ENCODE measurements at regions not wholly inside any gene's neighbourhood (a gene's known extent, or its start where the extent isn't known, plus 50 kb on each side); places are given as distances from the start of the nearest gene placed in this dataset.

- Histone ChIP-seq H3K27ac (no peak overlapping the region), H3K36me3 (no peaks in the 10 kb centered on the region), H3K27me3 (no peaks in the 10 kb centered on the region), H3K4me1 (no peaks in the 10 kb centered on the region), H3K9me3 (no peaks in the 10 kb centered on the region), H3K4me3 (no peak overlapping the region)
- no peak for DNase-seq (ENCODE audit: low spot score in 2 of 2)
- intact Hi-C loops (cut with DNase I; ENCODE audit: low total_unique reads): no loop called here
- no peak for TF ChIP-seq CTCF (IDR thresholded peaks at IDR 0.05)
- TF ChIP-seq POLR2AphosphoS5 (IDR thresholded peaks at IDR 0.05): no peak
- TF ChIP-seq POLR2A (IDR thresholded peaks at IDR 0.05): no peak
These were observed 483.1 kb upstream of the CNTNAP2 start for GRCh38 chr7:145633513-145633912.

- TF ChIP-seq CTCF (IDR thresholded peaks at IDR 0.05) (no peak), POLR2AphosphoS5 (IDR thresholded peaks at IDR 0.05) (no peak), POLR2A (IDR thresholded peaks at IDR 0.05) (no peak)
- no peak overlapping the region for H3K27ac ChIP-seq
These were observed 492.0 kb upstream of the CNTNAP2 start for GRCh38 chr7:145624618-145625017.

GRCh38 chr7:145605963-145606362 is 510.6 kb upstream of the CNTNAP2 start:
- Histone ChIP-seq H3K27ac (no peak overlapping the region), H3K36me3 (no peaks in the 10 kb centered on the region), H3K4me3 (no peak overlapping the region), H3K27me3 (no peaks in the 10 kb centered on the region), H3K9me3 (peaks cover 0 to 5% of the 10 kb centered on the region in 2 donors), H3K4me1 (no peaks in the 10 kb centered on the region)
- TF ChIP-seq CTCF (IDR thresholded peaks at IDR 0.05) (no peak), POLR2A (IDR thresholded peaks at IDR 0.05) (no peak), POLR2AphosphoS5 (IDR thresholded peaks at IDR 0.05) (no peak)
- intact Hi-C loops (cut with DNase I; ENCODE audit: low total_unique reads): no loop called here
- no peak for DNase-seq (ENCODE audit: low spot score in 2 of 2)

More at GRCh38 chr7:145624618-145625017, 492.0 kb upstream of the CNTNAP2 start:
- H3K4me3 ChIP-seq: no peak overlapping the region
- H3K36me3 ChIP-seq: no peaks in the 10 kb centered on the region
- intact Hi-C loops (cut with DNase I; ENCODE audit: low total_unique reads): no loop called here
- H3K27me3 ChIP-seq: no peaks in the 10 kb centered on the region
- H3K4me1 ChIP-seq: no peaks in the 10 kb centered on the region
- no peaks in the 10 kb centered on the region for H3K9me3 ChIP-seq
- no peak for DNase-seq (ENCODE audit: low spot score in 2 of 2)

- H3K27ac ChIP-seq: no peak overlapping the region
- intact Hi-C loops (cut with DNase I; ENCODE audit: low total_unique reads): no loop called here
- peaks cover 0 to 11% of the 10 kb centered on the region in 2 donors for H3K9me3 ChIP-seq
- no peaks in the 10 kb centered on the region for H3K27me3 ChIP-seq
- TF ChIP-seq POLR2A (IDR thresholded peaks at IDR 0.05): no peak
- TF ChIP-seq POLR2AphosphoS5 (IDR thresholded peaks at IDR 0.05): no peak
- no peak for TF ChIP-seq CTCF (IDR thresholded peaks at IDR 0.05)
- no peaks in the 10 kb centered on the region for H3K4me1 ChIP-seq
- no peak for DNase-seq (ENCODE audit: low spot score in 2 of 2)
- no peaks in the 10 kb centered on the region for H3K36me3 ChIP-seq
- no peak overlapping the region for H3K4me3 ChIP-seq
These were observed 517.2 kb upstream of the CNTNAP2 start for GRCh38 chr7:145599376-145599775.

- no peaks in the 10 kb centered on the region for H3K36me3 ChIP-seq
- H3K4me3 ChIP-seq: no peak overlapping the region
- no peaks in the 10 kb centered on the region for H3K4me1 ChIP-seq
- DNase-seq (ENCODE audit: low spot score in 2 of 2): no peak
- peaks cover 0 to 3% of the 10 kb centered on the region in 2 donors for H3K9me3 ChIP-seq
- H3K27ac ChIP-seq: no peak overlapping the region
- intact Hi-C loops (cut with DNase I; ENCODE audit: low total_unique reads): no loop called here
- no peak for TF ChIP-seq POLR2A (IDR thresholded peaks at IDR 0.05)
- no peak for TF ChIP-seq POLR2AphosphoS5 (IDR thresholded peaks at IDR 0.05)
- no peak for TF ChIP-seq CTCF (IDR thresholded peaks at IDR 0.05)
- no peaks in the 10 kb centered on the region for H3K27me3 ChIP-seq
These were observed 532.2 kb upstream of the CNTNAP2 start for GRCh38 chr7:145584401-145584800.

Data from breast epithelium (tissue), 4 donors.